ENCODE measurements at regions not wholly inside any gene's neighbourhood (a gene's known extent, or its start where the extent isn't known, plus 50 kb on each side); places are given as distances from the start of the nearest gene placed in this dataset.

DNA sequence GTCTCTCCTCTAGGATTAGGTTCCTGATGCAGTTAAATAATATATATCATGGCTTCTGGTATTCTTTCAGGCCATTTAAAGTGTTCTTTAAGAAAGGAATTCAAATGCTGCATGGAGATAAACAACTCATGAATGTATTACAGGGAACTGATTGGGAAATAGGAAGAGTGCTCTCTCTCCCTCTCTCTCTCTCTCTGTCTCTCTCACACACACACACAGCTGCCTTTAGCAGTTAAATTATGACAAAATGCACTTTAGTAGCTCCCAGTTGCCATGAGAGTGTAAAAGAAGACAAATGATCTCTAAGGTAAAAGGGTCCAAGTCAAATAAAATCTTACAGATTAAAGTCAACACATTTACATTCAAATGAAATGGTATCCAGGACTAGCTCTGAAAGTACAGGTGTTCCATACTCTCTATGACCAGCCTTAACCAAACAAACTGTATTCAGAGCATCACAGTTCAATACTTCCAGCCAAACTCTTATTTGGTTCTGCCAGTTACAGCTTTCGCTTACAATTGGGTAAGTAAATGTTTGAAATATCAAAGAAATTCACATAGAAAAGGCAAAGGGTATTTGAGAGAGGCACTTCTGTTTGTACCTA is 94.7 kb upstream of the CXXC4 start:
- TF ChIP-seq, protein P1, sequence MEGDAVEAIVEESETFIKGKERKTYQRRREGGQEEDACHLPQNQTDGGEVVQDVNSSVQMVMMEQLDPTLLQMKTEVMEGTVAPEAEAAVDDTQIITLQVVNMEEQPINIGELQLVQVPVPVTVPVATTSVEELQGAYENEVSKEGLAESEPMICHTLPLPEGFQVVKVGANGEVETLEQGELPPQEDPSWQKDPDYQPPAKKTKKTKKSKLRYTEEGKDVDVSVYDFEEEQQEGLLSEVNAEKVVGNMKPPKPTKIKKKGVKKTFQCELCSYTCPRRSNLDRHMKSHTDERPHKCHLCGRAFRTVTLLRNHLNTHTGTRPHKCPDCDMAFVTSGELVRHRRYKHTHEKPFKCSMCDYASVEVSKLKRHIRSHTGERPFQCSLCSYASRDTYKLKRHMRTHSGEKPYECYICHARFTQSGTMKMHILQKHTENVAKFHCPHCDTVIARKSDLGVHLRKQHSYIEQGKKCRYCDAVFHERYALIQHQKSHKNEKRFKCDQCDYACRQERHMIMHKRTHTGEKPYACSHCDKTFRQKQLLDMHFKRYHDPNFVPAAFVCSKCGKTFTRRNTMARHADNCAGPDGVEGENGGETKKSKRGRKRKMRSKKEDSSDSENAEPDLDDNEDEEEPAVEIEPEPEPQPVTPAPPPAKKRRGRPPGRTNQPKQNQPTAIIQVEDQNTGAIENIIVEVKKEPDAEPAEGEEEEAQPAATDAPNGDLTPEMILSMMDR (IDR thresholded peaks at IDR 0.05; ENCODE audit: low read depth, low read length), result no peak
- no peak for DNase-seq (ENCODE audit: extremely low read depth, low read depth)

DNA sequence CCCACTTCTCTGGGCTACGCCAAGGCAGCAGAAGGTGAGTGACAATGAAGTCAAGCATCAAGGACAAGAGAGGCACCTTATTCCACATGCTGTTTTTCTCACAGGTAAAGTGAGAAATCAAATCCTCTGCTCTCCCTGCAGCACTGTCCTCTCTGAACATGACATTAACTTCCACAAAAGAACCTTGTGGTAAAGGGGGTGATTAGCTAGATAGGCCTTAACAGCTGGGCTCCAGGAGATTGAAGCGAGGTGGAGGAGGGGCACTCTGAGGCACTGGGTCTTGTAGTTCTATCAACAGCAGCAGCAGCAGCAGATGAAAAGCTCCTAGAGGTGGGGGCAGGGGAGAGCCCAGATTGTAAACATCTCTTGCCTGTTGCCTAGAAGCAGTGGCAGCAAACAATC is 96.8 kb upstream of the CXXC4 start:
- TF ChIP-seq, protein P1 (IDR thresholded peaks at IDR 0.05; ENCODE audit: low read depth, low read length), result no peak
- no peak for DNase-seq (ENCODE audit: extremely low read depth, low read depth)

DNA sequence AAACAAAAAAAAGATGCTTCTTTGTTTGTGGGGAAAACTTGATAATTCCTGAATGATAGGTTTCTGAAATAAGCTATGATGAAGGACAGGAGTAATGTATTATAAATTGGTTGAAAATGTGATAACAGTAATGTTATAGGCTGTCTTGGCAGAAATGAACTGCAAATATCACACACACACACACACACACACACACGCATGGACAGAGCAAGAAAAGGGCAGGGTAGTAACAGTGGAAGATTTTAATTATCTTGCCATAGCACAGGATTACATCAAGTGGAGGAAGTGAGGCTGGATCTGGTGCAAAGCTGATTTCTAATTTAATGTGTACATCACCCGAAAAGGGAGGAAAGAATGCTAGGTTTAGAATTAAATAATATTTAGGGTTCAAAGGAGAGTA is 97.5 kb upstream of the CXXC4 start:
- DNase-seq (ENCODE audit: extremely low read depth, low read depth), result no peak
- TF ChIP-seq, protein P1 (IDR thresholded peaks at IDR 0.05; ENCODE audit: low read depth, low read length), result no peak

DNA sequence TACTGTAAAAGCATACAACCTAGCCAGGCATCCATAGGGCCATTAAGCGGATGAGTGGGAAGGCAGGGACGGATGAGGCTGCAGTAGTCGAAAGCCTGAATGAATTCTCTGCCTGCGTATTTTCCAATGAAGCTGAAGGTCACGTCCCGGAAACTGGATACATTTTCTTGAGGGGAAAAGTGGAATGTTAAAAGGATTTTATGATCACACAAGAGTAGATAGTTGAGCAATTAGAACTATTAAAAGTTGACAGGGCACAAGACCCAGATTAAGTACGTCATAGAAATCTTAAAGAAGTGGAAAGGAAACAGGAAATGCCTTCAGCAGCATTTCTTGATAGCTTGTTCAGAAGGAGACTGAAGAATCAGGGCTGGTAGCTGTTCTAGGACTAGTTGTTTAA is 98.3 kb upstream of the CXXC4 start:
- TF ChIP-seq, protein P1 (IDR thresholded peaks at IDR 0.05; ENCODE audit: low read depth, low read length), result no peak
- no peak for DNase-seq (ENCODE audit: extremely low read depth, low read depth)

DNA sequence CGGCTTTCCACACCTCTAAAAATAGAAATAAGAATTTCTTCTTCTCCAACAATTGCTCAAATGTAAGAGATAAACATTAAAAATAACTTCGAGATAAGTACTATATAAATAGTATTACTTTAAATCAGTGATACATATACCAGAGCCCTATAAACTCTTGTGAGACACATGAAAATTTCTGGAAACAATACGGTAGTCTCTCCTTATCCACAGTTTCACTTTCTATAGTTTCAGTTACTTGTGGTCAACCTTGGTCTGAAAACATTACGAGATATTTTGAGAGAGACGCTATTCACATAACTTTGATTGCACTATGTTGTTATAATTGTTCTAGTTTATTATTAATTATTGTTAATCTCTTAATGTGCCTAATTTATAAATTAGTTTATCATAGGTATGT is 101.5 kb upstream of the CXXC4 start:
- no peak for DNase-seq (ENCODE audit: extremely low read depth, low read depth)
- TF ChIP-seq, protein P1 (IDR thresholded peaks at IDR 0.05; ENCODE audit: low read depth, low read length), result no peak

DNA sequence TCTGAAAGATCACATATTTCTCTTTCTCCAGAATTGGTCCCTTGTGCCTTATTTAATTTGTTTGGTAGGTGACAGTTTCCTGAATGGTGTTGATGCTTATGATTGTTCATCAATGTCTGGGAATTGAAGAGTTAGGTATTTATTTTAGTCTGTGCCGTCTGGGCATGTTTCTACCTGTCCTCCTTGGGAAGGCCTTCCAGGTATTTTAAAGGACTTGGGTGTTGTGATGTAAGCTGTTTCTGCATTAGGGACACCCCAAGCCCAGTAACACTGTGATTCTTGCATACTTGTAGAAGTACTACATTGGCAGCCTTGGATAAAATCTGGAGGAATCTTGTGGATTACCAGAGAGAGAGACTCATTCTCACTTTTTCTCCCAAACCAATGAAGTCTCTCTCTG is 120.8 kb upstream of the CXXC4 start:
- TF ChIP-seq, protein P1 (IDR thresholded peaks at IDR 0.05; ENCODE audit: low read depth, low read length), result no peak
- DNase-seq (ENCODE audit: extremely low read depth, low read depth), result no peak

DNA sequence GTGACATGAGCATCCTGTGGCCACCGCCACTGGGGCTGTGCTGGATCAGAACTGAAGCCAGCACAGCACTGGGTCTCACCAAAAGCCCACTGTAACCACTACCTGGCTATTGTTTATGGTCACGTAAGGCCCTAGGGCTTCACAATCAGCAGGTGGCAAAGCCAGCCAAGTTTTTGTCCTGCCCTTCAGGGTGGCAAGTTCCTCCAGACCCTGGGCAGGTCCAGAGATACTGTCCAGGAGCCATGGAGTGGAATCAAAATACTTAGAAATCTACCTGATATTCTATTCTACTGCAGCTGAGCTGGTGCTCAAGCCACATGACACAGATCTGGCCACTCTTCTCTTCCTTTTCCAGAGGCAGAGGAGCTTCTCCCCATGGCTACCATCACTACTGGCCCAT is 121.2 kb upstream of the CXXC4 start:
- TF ChIP-seq, protein P1 (IDR thresholded peaks at IDR 0.05; ENCODE audit: low read depth, low read length), result no peak
- no peak for DNase-seq (ENCODE audit: extremely low read depth, low read depth)

Data from AG09319 (cell line).